SK-N-SH treated with all-trans-retinoic acid at 6 μM for 48 hours (cell line): ENCODE measurements at regions not wholly inside any gene's neighbourhood (a gene's known extent, or its start where the extent isn't known, plus 50 kb on each side); places are given as distances from the start of the nearest gene placed in this dataset.

ENCODE experiments used
- CREB5 ChIP-seq: fragments of 250-450 bp; sonication (Bioruptor Pico); IDR thresholded peaks from 2 replicates; pipeline ENCODE4 v1.5.1; 2020; ENCODE audit warnings: low read depth, mild to moderate bottlenecking, moderate library complexity
- CSDC2 ChIP-seq: fragments of 250-450 bp; sonication (Bioruptor Pico); IDR thresholded peaks from 2 replicates; pipeline ENCODE4 v1.5.0; 2020; ENCODE audit warnings: mild to moderate bottlenecking, moderate library complexity
- CSRNP3 ChIP-seq: fragments of 250-450 bp; sonication (Bioruptor Pico); IDR thresholded peaks from 2 replicates; pipeline ENCODE4 v1.5.1; 2021; ENCODE audit warnings: mild to moderate bottlenecking, moderate library complexity
- ESRRG ChIP-seq: fragments of 250-450 bp; sonication (Bioruptor Pico); IDR thresholded peaks from 2 replicates; pipeline ENCODE4 v1.6.1; 2021; ENCODE audit warnings: mild to moderate bottlenecking
- GLIS3 ChIP-seq: fragments of 250-450 bp; sonication (Bioruptor Pico); IDR thresholded peaks from 2 replicates; pipeline ENCODE4 v1.5.0; 2020; ENCODE audit warnings: mild to moderate bottlenecking, moderate library complexity
- ISL1 ChIP-seq: fragments of 250-450 bp; sonication (Bioruptor Pico); IDR thresholded peaks from 2 replicates; pipeline ENCODE4 v2.1.2; 2022; ENCODE audit warnings: mild to moderate bottlenecking, moderate library complexity
- OSR1 ChIP-seq: fragments of 250-450 bp; sonication (Bioruptor Pico); IDR thresholded peaks from 2 replicates; pipeline ENCODE4 v1.8.0; 2022; ENCODE audit warnings: moderate library complexity, mild to moderate bottlenecking, inconsistent platforms
- PATZ1 ChIP-seq: fragments of 250-450 bp; sonication (Bioruptor Pico); IDR thresholded peaks from 2 replicates; pipeline ENCODE4 v1.8.0; 2020; ENCODE audit warnings: mild to moderate bottlenecking, moderate library complexity, borderline replicate concordance
- TCF4 ChIP-seq: fragments of 250-450 bp; sonication (Bioruptor Pico); IDR thresholded peaks from 2 replicates; pipeline ENCODE4 v1.8.0; 2021; ENCODE audit warnings: mild to moderate bottlenecking, moderate library complexity, borderline replicate concordance
- TOX ChIP-seq: fragments of 250-450 bp; sonication (Bioruptor Pico); IDR thresholded peaks from 2 replicates; pipeline ENCODE4 v1.8.0; 2021; ENCODE audit warnings: mild to moderate bottlenecking, moderate library complexity, borderline replicate concordance
- TSHZ2 ChIP-seq: fragments of 250-450 bp; sonication (Bioruptor Pico); IDR thresholded peaks from 2 replicates; pipeline ENCODE4 v1.5.0; 2020; ENCODE audit warnings: mild to moderate bottlenecking, moderate library complexity
- ZC3H10 ChIP-seq: fragments of 250-450 bp; sonication (Bioruptor Pico); IDR thresholded peaks from 2 replicates; pipeline ENCODE4 v1.5.1; 2021; ENCODE audit warnings: mild to moderate bottlenecking, moderate library complexity
- ZFP30 ChIP-seq: fragments of 450-650 bp; formaldehyde crosslinking; IDR thresholded peaks from 2 replicates; pipeline ENCODE4 v1.5.0; 2022; ENCODE audit warnings: mild to moderate bottlenecking, moderate library complexity

GRCh38 chr4:138078751-138079520 is 163.2 kb downstream of the SLC7A11 start:
- TF ChIP-seq CREB5: no peak
- no peak for TF ChIP-seq PATZ1 (CRISPR knock-in tag)
- TF ChIP-seq CSDC2 (CRISPR knock-in tag): no peak
- no peak for TF ChIP-seq TOX (CRISPR knock-in tag)
- no peak for TF ChIP-seq OSR1 (CRISPR knock-in tag)
- no peak for TF ChIP-seq ZC3H10 (CRISPR knock-in tag)
- no peak for TF ChIP-seq GLIS3 (CRISPR knock-in tag)
- TF ChIP-seq TSHZ2: no peak
- TF ChIP-seq TCF4 (CRISPR knock-in tag): no peak
- no peak for TF ChIP-seq ZFP30 (CRISPR knock-in tag)
- no peak for TF ChIP-seq ESRRG (CRISPR knock-in tag)
- TF ChIP-seq ISL1 (CRISPR knock-in tag): no peak
- TF ChIP-seq CSRNP3 (CRISPR knock-in tag): no peak
